Ovary (tissue), 3 donors: ENCODE measurements at regions not wholly inside any gene's neighbourhood (a gene's known extent, or its start where the extent isn't known, plus 50 kb on each side); places are given as distances from the start of the nearest gene placed in this dataset.

Source experiments
- EP300 ChIP-seq: sonication (generic); formaldehyde crosslinking; IDR thresholded peaks from one replicate; pipeline ENCODE4 v1.6.1; 2017; ENCODE audit warnings: antibody characterized with exemption
- POLR2A ChIP-seq: fragments of 450-650 bp; IDR thresholded peaks from one replicate; pipeline ENCODE4 v1.6.1; 2017; ENCODE audit warnings: antibody characterized with exemption, mild to moderate bottlenecking, moderate library complexity
- TF ChIP-seq, protein P1 (sequence below), 3 donors: fragments of 450-650 bp in 2 of 3; fragments of 200-600 bp in 1 of 3; IDR thresholded peaks; one replicate each; pipeline versions ENCODE4 v1.5.1 to v1.8.0; 2016 to 2022; ENCODE audit warnings: antibody characterized with exemption in 3 of 3, mild to moderate bottlenecking in 1 of 3
- donor health status: DM: no; HTN: no; CAD: no.

DNA sequence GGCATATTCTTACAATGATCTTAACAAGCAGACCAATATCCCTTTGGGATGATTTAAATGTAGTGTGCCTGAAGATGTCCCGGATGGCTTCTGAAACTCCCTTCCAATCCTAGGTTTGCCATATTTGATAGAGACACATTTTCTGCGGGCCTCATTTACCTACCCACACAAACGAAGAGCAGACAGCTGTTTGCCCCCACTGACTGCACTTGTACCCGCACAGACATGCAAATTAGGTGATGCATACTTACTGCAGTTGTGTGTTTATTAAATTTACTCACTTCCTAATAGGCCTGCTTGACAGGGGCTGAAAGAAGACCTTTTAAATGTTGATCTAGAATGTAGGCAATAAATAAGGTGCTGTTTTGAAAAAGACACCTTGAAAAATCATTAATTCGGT lies 257.9 kb upstream of the RRP15 start:
- TF ChIP-seq, protein P1, sequence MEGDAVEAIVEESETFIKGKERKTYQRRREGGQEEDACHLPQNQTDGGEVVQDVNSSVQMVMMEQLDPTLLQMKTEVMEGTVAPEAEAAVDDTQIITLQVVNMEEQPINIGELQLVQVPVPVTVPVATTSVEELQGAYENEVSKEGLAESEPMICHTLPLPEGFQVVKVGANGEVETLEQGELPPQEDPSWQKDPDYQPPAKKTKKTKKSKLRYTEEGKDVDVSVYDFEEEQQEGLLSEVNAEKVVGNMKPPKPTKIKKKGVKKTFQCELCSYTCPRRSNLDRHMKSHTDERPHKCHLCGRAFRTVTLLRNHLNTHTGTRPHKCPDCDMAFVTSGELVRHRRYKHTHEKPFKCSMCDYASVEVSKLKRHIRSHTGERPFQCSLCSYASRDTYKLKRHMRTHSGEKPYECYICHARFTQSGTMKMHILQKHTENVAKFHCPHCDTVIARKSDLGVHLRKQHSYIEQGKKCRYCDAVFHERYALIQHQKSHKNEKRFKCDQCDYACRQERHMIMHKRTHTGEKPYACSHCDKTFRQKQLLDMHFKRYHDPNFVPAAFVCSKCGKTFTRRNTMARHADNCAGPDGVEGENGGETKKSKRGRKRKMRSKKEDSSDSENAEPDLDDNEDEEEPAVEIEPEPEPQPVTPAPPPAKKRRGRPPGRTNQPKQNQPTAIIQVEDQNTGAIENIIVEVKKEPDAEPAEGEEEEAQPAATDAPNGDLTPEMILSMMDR (IDR thresholded peaks at IDR 0.05) = no peak
- TF ChIP-seq POLR2A (no peak), EP300 (no peak)
